WERI-Rb-1 (cell line): ENCODE measurements at regions not wholly inside any gene's neighbourhood (a gene's known extent, or its start where the extent isn't known, plus 50 kb on each side); places are given as distances from the start of the nearest gene placed in this dataset.

Experiments used
- DNase-seq: peaks from one replicate; pipeline ENCODE4 v3.0.0-alpha.2; 2020
- H3K27ac ChIP-seq: fragments of 250-450 bp; sonication (Bioruptor Pico); 2 replicates; pipeline ENCODE4 v1.5.1; 2020; ENCODE audit warnings: mild to moderate bottlenecking, moderate library complexity
- H3K27me3 ChIP-seq: fragments of 250-450 bp; sonication (Bioruptor Pico); 2 replicates; pipeline ENCODE4 v1.5.1; 2021; ENCODE audit warnings: mild to moderate bottlenecking, low read depth, moderate library complexity; ENCODE audit not compliant: insufficient read depth, severe bottlenecking
- H3K36me3 ChIP-seq: fragments of 250-450 bp; sonication (Bioruptor Pico); 2 replicates; pipeline ENCODE4 v1.5.1; 2020; ENCODE audit warnings: mild to moderate bottlenecking, moderate library complexity
- H3K4me3 ChIP-seq: 2 replicates; pipeline ENCODE4 v1.5.1; 2011; ENCODE audit warnings: low read depth, mild to moderate bottlenecking, control low read depth, low read length
- H3K9me3 ChIP-seq: fragments of 250-450 bp; sonication (Bioruptor Pico); 2 replicates; pipeline ENCODE4 v1.5.1; 2021; ENCODE audit warnings: mild to moderate bottlenecking, moderate library complexity; ENCODE audit not compliant: severe bottlenecking
- TF ChIP-seq, protein P1 (sequence below): IDR thresholded peaks from 2 replicates; pipeline ENCODE4 v1.5.1; 2011; ENCODE audit warnings: low read depth, mild to moderate bottlenecking, control low read depth, inconsistent platforms, low read length

DNA sequence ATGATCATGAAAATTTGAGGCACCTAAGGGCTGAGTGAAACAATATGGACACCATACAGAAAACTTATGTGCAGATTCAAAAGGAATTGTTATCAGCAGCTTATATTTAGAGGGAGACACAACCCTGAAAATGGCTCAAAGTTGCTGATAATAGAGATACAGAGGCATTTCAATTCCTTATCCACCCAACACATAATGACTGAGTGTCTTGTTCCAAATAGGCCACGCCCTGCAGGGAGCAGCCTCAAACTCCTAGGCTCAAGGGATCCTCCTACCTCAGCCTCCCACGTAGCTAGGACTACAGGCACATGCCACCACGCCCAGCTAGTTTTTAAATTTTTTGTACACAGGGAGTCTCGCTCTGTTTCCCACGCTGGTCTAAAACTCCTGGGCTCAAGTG, 79.0 kb downstream of the LBH start:
- H3K27me3 ChIP-seq = no peaks in the 10 kb centered on the region
- no peaks in the 10 kb centered on the region for H3K9me3 ChIP-seq
- H3K36me3 ChIP-seq = no peaks in the 10 kb centered on the region
- DNase-seq = no peak
- H3K4me3 ChIP-seq = no peak overlapping the region
- TF ChIP-seq, protein P1, sequence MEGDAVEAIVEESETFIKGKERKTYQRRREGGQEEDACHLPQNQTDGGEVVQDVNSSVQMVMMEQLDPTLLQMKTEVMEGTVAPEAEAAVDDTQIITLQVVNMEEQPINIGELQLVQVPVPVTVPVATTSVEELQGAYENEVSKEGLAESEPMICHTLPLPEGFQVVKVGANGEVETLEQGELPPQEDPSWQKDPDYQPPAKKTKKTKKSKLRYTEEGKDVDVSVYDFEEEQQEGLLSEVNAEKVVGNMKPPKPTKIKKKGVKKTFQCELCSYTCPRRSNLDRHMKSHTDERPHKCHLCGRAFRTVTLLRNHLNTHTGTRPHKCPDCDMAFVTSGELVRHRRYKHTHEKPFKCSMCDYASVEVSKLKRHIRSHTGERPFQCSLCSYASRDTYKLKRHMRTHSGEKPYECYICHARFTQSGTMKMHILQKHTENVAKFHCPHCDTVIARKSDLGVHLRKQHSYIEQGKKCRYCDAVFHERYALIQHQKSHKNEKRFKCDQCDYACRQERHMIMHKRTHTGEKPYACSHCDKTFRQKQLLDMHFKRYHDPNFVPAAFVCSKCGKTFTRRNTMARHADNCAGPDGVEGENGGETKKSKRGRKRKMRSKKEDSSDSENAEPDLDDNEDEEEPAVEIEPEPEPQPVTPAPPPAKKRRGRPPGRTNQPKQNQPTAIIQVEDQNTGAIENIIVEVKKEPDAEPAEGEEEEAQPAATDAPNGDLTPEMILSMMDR = no peak
- H3K27ac ChIP-seq = no peak overlapping the region

DNA sequence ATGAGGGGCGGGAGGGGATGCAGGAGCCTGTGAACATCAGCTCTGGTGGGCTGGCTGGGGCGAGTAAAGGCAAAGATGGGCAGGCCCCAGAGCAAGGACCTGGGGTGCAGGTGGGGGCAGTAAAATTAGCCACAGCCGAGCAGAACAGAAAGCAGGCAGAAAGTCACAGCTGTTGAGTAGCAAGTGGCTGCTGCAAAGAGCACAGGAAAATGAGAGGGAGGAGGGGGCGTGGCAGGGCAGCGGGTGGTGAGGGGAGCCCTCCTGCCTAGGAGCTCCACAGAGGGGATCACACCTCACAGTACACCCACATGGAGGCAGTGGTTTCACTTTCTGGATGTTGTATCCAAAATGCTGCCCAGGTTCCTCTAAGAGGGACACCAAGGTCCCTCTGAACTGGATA, 79.6 kb downstream of the LBH start:
- no peak overlapping the region for H3K4me3 ChIP-seq
- DNase-seq = no peak
- H3K27ac ChIP-seq = no peak overlapping the region
- H3K9me3 ChIP-seq = no peaks in the 10 kb centered on the region
- no peaks in the 10 kb centered on the region for H3K36me3 ChIP-seq
- TF ChIP-seq, protein P1 = no peak
- H3K27me3 ChIP-seq = no peaks in the 10 kb centered on the region

DNA sequence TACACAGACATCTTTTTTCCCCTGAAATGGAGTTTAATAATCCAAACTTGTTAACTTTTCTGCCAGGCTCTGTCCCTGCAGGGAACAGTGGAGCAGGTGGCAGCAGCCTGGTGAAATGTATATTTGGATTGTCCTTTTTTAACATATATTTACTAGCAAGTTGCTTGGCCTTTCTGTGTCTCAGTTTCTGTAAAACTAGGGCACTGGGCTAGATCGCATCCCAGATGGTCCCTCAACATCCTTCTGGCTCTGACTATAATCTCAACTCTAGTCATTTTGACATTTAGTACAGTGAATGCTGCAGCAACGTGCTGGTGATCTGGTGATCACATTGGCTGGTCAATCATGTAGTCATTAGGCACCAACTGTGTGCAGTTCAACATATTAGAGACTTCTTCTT, 80.4 kb downstream of the LBH start:
- H3K27me3 ChIP-seq = no peaks in the 10 kb centered on the region
- no peaks in the 10 kb centered on the region for H3K9me3 ChIP-seq
- H3K27ac ChIP-seq = no peak overlapping the region
- no peak overlapping the region for H3K4me3 ChIP-seq
- no peaks in the 10 kb centered on the region for H3K36me3 ChIP-seq
- DNase-seq = no peak
- TF ChIP-seq, protein P1 = no peak

DNA sequence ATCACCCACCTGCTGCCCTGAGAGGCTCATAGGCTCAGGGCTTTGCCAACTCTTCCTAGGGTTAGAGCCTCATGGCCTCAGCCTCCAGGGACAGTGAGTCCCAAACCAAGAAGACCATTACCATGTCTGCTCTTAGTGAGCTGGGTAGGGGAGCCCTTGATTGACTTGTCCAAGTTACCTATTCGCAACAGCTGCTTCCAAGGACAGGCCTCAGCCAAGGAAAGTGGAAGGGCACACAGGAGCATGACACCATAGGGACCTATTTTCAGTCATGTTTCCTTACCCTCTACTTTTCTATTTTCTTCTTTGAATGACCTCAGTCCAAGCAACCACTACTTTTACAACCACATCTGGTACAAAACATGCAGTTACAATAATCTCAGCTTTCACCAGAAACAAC, 81.6 kb downstream of the LBH start:
- Histone ChIP-seq H3K9me3 (no peaks in the 10 kb centered on the region), H3K36me3 (no peaks in the 10 kb centered on the region), H3K4me3 (no peak overlapping the region), H3K27ac (no peak overlapping the region), H3K27me3 (no peaks in the 10 kb centered on the region)
- TF ChIP-seq, protein P1 = no peak
- no peak for DNase-seq

DNA sequence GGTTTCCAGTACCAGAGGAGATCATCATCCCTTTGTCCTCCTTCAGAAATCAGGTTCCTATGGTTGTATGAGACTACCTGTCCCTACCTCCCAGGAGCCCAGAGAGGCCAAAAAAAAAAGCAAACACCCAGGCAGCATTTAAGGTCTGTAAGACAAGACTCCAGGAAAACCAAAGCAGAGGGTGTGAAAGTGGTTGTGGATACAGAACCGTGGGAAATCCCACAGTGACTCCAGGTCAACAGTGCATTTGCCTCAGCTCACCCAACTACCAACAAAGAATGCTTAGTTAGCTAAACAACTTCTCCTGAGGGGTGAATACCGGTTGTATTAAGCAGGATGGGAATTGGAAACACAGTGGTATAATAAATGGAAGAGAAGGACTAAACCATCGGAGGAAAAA, 83.6 kb downstream of the LBH start:
- no peaks in the 10 kb centered on the region for H3K27me3 ChIP-seq
- TF ChIP-seq, protein P1 = no peak
- H3K27ac ChIP-seq = no peak overlapping the region
- no peak for DNase-seq
- no peaks in the 10 kb centered on the region for H3K9me3 ChIP-seq
- H3K4me3 ChIP-seq = no peak overlapping the region
- H3K36me3 ChIP-seq = no peaks in the 10 kb centered on the region

DNA sequence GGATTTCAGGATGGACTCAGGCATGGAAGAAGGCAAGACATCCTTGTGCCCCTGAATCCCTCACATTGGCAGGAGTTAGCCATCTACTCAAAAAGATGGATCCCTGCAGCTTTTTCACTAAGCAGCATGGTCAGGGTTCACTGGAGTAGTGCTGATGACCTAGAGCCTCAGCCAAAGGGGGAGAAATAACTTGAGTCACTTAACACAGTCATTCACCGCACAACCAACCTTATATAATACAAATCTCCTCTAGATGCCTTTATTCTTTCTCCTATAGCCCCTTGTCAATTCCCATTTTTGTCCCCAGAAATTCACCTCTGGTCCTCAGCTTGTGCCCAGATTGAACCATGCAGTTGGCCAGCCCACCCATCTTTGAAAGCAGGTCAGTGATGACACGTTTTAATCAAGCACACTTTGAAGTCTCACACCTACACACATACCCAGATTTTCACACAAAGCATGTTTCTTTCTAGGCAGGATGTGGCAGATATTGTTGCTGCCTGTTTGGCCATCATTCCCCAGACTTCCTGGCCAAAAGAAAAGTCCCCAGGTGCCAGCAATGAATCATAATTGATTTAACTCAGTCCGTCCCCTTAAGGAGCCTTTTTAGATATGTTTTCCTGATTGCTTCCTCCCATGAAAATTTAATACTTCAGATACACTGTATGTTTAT, 84.2 kb downstream of the LBH start:
- no peak for DNase-seq
- Histone ChIP-seq H3K4me3 (no peak overlapping the region), H3K27me3 (no peaks in the 10 kb centered on the region), H3K27ac (no peak overlapping the region), H3K9me3 (no peaks in the 10 kb centered on the region), H3K36me3 (no peaks in the 10 kb centered on the region)
- TF ChIP-seq, protein P1 = no peak
